NCI-H748 (cell line): ENCODE measurements at regions not wholly inside any gene's neighbourhood (a gene's known extent, or its start where the extent isn't known, plus 50 kb on each side); places are given as distances from the start of the nearest gene placed in this dataset.
"Not testable (repeated sequence)": the region's sequence is repeated elsewhere in the genome, so short reads cannot be mapped to it uniquely, and the experiment has no call there.

Source experiments
- DNase-seq: peaks from one replicate; lab custom pipeline; 2025; ENCODE audit not compliant: unreplicated experiment; lab: John Stamatoyannopoulos, UW

- not testable (repeated sequence) for DNase-seq
Observed at GRCh38 chr9:95391271-95391670, 73.8 kb upstream of the FANCC start.

GRCh38 chr9:95389373-95389772 lies 71.9 kb upstream of the FANCC start:
- DNase-seq, result no peak

- no peak for DNase-seq
Observed at GRCh38 chr9:95386843-95387242, 69.3 kb upstream of the FANCC start.

GRCh38 chr9:95385521-95385920 lies 68.0 kb upstream of the FANCC start:
- no peak for DNase-seq

- DNase-seq, result no peak
Observed at GRCh38 chr9:95383845-95384244, 66.3 kb upstream of the FANCC start.

GRCh38 chr9:95383185-95383676 lies 65.7 kb upstream of the FANCC start:
- DNase-seq, result no peak

GRCh38 chr9:95382433-95382832 lies 64.9 kb upstream of the FANCC start:
- DNase-seq, result peak; percentile 69

- DNase-seq, result no peak
Observed at GRCh38 chr9:95381221-95381620, 63.7 kb upstream of the FANCC start.

- DNase-seq, result no peak
Observed at GRCh38 chr9:95379630-95380029, 62.1 kb upstream of the FANCC start.

- DNase-seq, result peak; percentile 32
Observed at GRCh38 chr9:95373782-95374487, 56.4 kb upstream of the FANCC start.

- peak; percentile 74 for DNase-seq
Observed at GRCh38 chr9:95373069-95373681, 55.7 kb upstream of the FANCC start.

GRCh38 chr9:95370064-95370463 lies 52.6 kb upstream of the FANCC start:
- DNase-seq, result no peak

- no peak for DNase-seq
Observed at GRCh38 chr9:95368377-95369160, 51.1 kb upstream of the FANCC start.
